ENCODE measurements at regions not wholly inside any gene's neighbourhood (a gene's known extent, or its start where the extent isn't known, plus 50 kb on each side); places are given as distances from the start of the nearest gene placed in this dataset.

DNA sequence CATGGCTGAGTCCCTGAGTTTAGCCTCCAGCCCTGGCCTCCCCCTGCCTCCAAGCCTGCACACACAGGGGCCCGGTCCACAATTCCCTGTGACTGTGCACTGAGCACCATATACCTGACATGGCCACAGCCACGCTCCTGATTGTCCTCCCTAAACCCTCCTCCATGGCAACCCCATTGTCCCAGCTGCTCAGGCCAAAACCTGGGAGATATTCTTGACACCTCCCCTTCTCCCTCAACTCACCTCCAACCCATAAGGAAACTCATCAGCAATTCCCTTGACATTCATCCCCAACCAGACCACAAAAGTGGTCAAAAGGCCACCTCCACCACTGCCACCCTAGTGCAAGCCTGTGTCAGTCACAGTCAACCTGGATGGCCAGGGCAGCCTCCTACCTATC lies 107.5 kb upstream of the MVB12B start:
- TF ChIP-seq ZNF274 (IDR thresholded peaks at IDR 0.05; ENCODE audit: insufficient read depth, insufficient read length) = no peak
- TF ChIP-seq, protein P1, sequence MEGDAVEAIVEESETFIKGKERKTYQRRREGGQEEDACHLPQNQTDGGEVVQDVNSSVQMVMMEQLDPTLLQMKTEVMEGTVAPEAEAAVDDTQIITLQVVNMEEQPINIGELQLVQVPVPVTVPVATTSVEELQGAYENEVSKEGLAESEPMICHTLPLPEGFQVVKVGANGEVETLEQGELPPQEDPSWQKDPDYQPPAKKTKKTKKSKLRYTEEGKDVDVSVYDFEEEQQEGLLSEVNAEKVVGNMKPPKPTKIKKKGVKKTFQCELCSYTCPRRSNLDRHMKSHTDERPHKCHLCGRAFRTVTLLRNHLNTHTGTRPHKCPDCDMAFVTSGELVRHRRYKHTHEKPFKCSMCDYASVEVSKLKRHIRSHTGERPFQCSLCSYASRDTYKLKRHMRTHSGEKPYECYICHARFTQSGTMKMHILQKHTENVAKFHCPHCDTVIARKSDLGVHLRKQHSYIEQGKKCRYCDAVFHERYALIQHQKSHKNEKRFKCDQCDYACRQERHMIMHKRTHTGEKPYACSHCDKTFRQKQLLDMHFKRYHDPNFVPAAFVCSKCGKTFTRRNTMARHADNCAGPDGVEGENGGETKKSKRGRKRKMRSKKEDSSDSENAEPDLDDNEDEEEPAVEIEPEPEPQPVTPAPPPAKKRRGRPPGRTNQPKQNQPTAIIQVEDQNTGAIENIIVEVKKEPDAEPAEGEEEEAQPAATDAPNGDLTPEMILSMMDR (IDR thresholded peaks at IDR 0.05 in 2 of 3, conservative IDR thresholded peaks at IDR 0.05 in 1 of 3; ENCODE audit: control insufficient read depth in 2 of 3, extremely low read depth in 1 of 3, insufficient read depth in 1 of 3, low read depth in 3 of 3, low read length in 3 of 3) = no peak

Data from GM12878 (cell line).